HG03175 (cell line): ENCODE measurements at regions not wholly inside any gene's neighbourhood (a gene's known extent, or its start where the extent isn't known, plus 50 kb on each side); places are given as distances from the start of the nearest gene placed in this dataset.
"Not testable (repeated sequence)": the region's sequence is repeated elsewhere in the genome, so short reads cannot be mapped to it uniquely, and the experiment has no call there.

Experiments
- ATAC-seq: cut with Tn5 transposase; IDR thresholded peaks from one replicate; pipeline ENCODE4 v1.9.1; 2021; ENCODE audit warnings: mild to moderate bottlenecking, moderate library complexity; ENCODE audit not compliant: unreplicated experiment

DNA sequence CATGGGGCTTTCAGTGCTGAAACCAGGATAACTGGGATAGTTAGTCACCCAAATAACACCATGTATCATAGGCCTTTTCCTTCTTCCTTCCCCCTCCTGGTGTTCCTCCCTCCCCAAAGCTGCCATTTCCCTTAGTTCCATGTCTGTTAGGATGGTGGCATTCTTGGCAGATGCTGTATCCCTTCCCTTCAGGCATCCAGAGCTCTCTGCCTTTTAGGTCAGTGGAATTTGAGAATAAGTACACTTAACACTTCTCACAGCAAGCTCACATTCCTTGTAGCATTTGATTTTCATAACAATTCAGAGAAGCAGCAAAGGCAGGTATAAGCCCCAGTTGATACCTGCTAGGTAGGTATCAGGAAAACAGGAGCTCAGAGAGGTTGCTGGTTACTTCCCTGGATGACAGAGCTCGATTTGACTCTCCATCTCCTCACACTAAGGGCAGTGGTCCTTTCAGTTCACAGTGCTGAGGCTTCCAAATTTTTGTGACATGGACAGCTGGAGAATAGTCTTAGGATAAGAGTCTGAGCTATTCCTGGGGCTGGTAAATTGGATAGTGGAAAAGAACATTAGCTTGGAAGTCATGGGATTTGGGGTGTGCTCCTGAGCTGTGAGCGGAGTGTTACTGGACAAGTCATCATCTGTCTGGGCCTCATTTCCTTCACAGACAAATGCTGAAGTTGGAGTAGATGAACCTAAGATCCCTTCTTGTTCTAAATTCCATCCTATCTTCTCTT, 108.7 kb upstream of the RHOBTB1 start:
- ATAC-seq = no peak

DNA sequence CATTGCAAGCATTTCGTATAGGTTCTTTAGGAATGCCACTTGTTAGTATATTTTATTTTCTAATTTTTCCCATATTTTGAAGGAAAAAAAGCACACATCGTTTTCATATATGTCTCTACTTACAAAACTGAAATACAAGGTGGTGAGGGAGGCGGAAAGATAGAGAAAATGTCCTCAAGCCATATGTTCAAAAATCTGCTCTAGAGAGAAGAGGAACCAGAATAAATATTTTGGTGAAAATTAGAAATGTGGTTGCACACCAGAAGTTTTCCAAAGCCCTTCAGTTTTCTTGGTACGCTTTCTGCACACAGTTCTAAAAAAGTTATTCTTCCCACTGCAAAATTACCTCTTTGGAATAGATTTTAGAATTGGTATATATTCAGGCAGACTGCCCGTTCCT, 107.4 kb upstream of the RHOBTB1 start:
- no peak for ATAC-seq

DNA sequence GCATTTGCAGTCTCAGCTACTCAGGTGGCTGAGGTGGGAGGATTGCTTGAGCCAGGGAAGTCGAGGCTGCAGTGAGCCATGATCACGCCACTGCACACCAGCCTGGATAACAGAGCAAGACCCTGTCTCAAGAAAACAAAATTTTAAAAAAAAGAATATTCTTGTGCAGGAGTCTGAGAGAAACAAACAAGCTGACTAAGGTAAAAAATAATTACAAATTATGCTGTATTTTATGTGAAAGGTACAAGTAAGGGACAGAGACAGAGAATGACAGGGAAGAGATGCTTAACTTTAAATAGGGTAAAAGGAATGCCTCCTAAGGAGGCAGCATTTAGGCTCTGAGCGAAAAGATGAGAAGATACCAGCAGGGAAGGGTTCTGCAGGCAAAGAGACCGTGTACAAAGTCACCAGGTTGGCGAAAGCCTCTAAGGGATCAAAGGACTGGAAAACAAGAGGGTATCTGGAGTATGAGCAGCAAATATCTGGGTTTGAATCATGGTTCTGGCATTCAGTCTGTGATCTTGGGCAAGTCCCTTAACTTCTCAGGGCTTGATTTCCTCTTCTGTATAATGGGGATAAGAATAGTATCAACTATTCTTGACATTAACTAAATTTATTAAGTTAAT, 106.2 kb upstream of the RHOBTB1 start:
- no peak for ATAC-seq

DNA sequence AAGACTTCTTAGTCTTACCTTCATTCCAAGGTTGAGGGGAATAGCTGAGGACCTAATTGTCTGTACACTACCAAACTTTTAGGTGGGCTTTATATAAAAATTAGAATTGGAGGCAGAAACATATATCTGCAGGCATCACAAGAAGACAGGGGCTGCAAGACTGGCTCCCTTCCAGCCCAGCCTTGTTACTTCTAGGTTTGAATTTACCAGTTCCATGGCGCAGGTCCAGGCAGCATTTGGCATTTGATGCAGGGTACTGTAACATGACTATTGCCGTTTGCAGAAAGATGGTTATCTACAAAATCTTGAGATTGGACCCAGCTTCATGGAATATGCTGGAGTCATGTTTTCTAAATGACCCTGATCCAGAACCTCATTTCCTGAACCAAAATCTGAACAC, 105.4 kb upstream of the RHOBTB1 start:
- no peak for ATAC-seq

DNA sequence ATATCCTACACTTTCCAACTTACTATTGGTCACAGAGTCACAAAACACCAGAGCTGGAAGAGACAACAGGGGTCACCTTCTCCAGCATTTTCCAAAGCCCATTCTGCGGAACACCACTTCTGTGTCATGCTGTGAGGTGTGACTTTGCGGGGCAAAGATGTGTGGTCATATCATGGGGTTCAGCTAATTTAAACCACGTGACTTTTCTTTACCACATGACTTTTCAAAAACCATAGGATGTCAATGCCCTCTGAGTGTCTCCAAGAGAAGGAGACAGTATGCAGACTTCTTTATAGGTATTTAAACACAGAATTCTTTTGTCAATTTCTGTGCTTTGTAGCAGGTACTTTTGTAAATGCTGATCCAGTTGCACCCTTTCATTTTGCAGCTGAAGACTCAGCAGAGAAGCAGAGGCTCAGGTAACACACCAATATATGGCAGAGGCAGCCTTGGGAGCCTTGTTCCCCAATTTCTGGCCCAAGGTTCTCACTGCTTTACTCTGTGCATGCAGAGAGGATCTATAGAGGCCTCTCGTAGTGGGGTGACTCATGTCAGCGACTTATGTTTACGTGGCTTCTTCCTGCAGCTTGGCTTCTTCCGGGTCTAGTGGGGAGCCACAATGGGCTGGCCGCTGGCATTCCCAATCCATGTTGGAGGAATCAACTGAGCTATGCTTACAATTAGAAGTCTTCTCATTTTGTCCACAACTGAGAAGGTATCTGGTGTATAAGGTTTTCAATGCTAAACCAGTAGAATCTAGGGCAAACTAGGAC, 104.0 kb upstream of the RHOBTB1 start:
- no peak for ATAC-seq

DNA sequence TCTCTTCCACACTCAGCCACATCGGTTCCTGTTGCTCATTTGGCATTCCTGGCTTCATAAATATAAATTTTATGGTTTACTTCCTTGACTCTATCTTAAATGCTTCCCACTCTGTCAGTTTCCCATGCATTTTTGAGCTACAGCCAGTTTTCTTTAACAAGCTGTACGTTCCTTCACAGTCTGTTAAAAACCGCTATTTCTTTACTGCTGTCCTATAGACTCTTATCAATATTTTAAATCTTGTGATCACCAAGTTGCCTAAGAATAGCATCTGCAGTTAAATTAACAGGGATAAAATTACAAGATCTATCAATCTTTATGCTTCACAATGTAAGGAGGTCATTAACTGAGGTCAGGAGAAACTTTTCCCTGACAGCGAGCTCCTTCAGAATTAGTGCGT, 103.1 kb upstream of the RHOBTB1 start:
- ATAC-seq = no peak

DNA sequence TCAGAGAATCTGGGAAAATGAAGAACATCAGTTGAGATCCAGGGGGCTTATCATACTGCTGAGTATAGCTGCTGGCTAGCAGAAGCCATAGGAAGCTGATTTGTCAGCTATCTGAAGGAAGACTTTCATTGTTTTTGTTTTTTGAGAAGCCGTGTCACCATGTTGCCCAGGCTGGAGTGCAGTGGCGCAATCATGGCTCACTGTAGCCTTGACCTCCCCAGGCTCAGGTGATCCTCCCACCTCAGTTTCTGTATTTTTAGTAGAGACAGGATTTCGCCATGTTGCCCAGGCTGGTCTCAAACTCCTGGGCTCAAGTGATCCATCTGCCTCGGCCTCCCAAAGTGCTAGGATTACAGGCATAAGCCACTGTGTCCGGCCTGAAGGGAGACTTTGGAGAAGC, 101.5 kb upstream of the RHOBTB1 start:
- not testable (repeated sequence) for ATAC-seq

DNA sequence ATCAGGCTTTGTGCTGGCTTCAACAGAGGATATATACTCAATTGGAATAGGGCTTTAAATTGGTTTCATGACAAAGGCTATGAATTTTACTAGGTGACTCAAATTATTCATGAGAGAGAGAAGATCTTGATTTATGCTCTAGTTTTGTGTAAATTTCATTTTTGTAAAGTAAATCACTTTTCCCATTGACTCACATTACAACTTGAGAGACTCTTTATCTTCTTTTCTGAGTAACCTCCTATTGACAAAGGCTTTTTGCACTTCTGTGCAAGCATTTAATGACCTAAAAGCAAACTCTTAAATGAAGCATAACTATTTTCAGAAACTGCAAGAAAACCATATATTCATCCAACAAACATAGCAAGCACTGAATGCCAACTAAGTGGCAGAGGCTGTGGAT, 98.5 kb upstream of the RHOBTB1 start:
- ATAC-seq = no peak

DNA sequence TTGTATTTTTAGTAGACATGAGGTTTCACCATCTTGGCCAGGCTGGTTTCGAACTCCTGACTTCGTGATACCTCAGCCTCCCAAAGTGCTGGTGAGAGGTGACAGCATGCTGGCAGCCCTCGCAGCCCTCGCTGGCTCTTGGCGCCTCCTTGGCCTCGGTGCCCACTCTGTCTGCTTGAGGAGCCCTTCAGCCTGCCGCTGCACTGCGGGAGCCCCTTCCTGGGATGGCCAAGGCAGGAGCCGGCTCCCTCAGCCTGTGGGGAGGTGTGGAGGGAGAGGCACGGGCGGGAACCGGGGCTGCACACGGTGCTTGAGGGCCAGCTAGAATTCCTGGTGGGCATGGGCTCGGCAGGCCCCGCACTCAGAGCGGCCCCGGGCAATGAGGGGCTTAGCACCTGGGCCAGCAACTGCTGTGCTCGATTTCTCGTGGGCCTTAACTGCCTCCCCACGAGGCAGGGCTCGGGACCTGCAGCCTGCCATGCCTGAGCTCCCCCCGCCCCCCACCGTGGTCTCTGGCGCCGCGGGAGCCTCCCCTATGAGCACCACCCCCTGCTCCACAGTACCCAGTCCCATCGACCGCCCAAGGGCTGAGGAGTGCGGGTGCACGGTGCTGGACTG, 96.5 kb upstream of the RHOBTB1 start:
- ATAC-seq = no peak

DNA sequence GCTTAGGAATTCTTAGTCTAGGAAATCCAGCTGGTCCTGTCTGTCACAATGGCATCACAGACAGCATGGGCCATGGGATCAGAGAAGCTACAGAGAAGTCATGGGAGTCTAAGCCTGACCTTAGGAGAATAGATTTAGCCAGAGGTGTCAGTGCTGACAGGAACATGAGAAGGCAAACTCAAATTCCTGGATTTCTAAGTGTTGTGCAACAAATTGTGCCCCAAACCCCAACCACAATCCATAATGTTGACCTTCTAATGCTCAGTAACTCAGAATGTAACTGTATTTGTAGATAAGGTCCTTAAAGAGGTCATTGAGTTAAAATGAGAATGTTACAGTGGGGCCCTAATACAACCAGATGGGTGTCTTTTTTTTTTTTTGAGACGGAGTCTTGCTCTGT, 95.9 kb upstream of the RHOBTB1 start:
- no peak for ATAC-seq

DNA sequence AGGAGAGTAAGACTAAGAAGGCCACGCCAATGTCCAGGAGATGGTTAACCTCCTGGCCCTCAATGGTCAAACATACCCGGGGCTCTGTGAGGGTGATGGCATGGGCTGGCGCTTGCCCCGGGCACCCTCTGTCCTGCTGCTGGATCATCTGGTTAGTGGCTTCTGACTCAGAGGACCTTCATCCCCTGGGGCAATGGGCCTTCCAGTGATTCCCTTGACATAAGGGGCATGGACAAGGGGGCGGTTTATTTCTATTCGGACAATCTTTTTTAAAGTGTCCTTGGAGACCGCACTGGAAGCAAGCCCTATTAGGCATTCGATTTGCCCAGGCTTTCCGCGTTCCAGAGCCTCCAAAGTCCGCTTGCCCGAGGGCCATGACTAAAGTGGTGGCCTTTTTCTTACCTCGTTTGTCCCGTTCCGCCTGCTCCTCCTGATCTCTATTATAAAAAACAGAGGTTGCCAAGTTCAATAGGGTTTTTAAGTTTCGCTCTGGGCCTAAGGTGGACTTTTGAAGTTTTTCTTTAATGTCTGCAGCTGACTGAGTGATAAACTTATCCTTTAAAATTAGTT, 93.4 kb upstream of the RHOBTB1 start:
- not testable (repeated sequence) for ATAC-seq

DNA sequence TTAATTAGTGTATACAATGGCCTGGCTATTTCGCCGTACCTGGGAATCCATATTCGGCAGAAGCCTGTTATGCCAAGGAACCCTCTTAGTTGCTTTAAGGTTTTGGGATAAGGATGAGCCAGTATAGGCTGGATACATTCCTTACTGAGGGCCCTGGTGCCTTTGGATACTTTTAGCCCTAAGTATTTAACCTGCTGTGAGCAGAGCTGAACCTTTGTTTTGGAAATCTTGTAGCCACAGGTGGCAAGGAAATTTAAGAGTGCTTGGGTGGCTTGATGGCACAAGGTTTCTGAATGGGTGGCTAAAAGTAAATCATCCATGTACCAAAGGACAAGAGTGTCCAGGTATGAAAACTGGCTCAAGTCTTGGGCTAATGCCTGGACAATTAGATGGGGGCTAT, 92.2 kb upstream of the RHOBTB1 start:
- not testable (repeated sequence) for ATAC-seq

DNA sequence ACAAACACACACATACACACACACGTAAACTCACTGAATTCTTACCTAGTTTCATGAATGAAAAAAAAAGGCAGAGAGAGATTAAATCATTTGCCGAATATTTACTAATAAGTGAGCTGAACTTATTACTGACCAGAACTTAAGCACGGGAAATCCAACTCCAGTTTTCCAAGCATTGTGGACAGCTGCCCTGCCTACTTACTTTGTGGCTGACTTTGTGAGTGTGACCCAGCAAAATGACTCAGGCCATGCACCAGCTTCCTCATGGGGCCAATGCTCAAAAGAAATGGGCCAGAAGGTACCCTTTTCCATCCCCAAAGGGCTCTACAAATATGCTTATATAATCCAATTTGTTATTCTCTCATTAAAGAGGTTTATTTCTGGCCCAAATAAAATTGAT, 87.4 kb upstream of the RHOBTB1 start:
- ATAC-seq = no peak

DNA sequence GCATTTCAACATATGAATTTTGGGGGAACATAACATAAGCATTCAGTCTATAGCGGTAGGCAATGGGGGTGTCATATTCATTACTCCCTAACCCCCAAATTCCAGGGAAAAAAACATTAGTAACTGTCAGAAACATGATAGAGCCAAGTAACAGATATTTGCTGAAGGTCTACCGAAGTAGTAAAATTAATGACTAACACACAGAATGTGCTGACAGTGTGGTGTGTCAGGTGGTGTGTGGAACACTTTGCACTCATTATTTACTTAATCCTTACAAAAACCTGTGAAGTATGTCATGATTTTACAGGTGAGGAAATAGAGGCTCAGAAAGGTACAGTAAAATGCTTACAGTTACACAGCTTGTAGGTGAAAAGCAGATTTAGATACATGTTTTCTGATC, 85.4 kb upstream of the RHOBTB1 start:
- no peak for ATAC-seq

DNA sequence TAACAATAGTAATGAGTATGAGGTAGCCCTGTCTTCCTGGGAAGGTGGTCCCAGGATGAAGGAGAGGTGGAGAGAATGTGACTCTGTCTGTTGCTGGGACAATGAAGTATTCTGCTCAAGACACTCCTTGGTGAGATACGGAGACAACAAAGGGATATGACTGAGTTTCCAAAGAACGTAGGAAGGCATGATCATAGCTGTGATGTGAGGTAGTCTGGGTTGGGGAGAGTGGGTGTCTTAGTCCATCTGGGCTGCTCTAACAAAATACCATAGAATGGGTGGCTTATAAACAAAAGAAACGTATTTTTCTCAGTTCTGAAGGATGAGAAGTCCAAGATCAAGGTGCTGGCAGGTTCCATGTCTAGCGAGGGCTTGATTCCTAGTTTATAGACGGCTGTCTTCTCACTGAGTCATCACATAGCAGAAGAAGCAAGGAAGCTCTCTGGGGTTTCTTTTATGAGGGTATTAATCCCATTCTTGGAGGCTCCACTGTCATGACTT, 84.9 kb upstream of the RHOBTB1 start:
- no peak for ATAC-seq

DNA sequence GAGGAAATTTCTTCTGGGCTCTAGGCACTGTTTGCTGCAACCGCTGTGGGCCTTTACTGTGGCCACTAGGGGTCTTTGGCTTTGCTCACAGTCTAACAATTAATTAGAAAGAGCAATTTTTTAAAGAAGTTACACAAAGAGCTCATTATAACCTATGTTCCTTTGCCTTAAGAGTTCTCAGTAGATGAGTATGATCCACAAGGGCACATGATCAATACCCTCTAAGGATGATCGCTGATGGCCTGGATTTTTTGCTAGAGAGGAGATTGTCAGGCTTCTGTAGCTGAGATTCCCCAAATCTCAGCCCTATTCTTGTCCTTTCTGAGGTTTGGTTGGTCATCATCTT, 80.8 kb upstream of the RHOBTB1 start:
- ATAC-seq = peak; percentile 58

DNA sequence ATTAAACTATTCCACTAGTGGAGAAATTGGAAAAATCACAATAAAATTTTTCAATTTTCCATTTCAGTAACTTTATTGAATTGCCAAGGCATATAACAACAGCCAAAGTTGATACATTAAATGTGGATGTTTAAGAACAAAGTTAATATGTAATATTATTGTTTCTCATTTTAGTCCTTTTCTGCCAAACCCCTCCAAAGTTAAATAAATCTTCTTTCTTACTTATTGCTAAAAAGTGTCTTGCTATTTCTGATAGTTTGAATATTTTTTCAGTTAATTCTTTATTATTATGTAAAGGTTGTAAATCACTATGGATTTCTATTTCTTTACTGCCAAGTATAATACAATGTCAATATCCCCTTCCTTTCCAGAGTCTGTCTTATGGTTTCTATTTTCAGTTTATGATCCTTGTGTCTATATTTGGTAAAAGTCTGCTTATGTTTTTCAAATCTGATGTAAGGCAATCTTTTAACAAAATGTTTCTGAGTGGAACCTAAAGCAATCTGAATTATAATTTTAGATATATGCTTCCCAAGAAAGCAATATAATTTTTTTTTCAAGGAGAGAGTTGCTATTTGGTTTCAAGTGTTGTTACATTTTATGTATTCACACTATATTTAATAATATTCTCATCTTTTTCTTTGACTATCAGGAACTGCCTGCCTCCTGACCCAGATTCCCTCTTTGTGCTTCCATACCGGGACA, 80.3 kb upstream of the RHOBTB1 start:
- no peak for ATAC-seq

DNA sequence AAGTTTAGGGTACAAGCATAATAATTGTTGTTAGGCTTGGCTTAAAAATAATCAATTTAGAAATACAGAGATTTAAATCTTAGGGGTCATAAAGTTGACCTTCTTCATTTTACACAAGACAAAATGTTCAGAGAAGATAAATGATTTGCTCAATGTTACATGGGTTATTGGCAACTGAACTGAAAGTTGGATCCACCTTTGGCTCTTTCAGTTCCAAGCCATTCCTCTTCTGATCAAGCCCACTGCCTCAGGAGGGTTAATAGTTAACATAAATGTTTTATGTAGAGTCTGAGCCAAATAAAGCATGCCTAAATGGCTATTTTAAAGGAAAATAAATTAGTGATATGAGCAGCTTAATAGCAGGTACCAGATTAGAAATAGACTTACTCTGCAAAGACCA, 79.1 kb upstream of the RHOBTB1 start:
- no peak for ATAC-seq

DNA sequence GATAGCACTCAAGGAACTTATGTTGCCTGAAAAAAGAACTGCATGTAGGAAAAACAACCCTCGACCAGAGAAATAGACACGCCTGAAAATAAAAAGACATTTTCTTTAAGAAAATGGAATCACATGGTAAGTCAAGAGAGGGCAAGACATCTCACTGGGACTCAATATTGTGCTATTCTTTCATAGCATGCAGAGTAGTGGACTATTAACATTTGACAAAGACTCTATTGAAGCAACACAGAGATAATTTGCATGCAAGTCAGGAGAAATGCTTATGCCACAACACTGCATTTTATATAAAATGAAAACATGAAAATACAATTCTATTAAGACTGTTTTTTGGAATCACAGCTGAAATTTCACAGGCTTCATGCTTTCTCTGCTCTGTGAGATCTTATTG, 77.9 kb upstream of the RHOBTB1 start:
- no peak for ATAC-seq

DNA sequence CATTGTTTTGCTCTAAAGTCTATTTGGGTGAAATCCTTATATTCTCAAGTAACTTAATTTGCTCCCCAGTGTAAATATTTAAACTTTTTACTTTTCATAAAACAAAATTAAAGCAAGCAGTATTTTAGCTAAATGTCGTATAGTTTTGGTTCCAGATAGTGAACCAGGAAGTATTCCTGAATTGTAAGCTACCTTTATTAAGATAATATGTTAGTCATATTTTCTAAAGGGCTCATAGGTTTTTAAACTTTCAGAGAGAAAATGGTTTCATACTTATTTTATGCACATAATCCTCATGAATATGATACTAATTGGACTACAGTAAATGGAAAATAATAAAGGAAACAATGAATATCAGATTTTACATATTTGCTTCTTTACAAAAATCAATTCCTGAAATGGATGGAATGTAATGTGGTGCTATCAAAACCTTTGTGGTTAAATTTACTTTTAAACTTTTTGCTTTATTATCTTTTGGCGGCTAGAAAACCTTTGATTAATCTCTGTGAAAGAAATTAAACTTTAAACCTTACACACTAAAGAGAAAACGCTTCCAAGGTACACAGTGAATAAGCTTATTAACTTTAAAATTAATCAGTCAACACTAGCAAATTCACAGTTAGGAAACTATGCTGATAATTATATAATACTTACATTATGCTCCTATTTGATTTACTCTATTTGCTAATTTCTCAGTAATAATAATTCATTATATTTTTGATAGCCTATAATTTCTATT, 76.6 kb upstream of the RHOBTB1 start:
- no peak for ATAC-seq
